ENCODE measurements at regions not wholly inside any gene's neighbourhood (a gene's known extent, or its start where the extent isn't known, plus 50 kb on each side); places are given as distances from the start of the nearest gene placed in this dataset.

DNA sequence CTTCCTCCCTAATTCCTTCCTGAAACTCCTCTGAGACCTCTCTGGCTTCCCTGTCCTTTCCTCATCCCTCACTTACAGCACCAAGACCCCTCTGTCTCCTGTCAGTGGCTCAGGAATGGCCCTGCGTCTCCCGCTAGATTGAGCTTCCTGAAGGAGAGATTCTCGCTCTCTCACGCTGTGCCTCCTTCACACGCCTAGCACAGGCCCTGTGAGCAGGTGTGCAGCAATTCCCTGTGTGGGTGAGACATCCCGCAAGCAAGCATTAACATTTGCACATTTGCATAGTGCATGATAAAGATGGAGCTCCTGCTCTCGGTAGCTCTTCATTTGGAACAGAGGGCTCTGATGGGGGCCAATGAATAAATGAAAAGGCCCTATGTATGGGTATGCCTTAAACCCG, 159.8 kb downstream of the ADAMTS15 start:
- TF ChIP-seq, protein P1, sequence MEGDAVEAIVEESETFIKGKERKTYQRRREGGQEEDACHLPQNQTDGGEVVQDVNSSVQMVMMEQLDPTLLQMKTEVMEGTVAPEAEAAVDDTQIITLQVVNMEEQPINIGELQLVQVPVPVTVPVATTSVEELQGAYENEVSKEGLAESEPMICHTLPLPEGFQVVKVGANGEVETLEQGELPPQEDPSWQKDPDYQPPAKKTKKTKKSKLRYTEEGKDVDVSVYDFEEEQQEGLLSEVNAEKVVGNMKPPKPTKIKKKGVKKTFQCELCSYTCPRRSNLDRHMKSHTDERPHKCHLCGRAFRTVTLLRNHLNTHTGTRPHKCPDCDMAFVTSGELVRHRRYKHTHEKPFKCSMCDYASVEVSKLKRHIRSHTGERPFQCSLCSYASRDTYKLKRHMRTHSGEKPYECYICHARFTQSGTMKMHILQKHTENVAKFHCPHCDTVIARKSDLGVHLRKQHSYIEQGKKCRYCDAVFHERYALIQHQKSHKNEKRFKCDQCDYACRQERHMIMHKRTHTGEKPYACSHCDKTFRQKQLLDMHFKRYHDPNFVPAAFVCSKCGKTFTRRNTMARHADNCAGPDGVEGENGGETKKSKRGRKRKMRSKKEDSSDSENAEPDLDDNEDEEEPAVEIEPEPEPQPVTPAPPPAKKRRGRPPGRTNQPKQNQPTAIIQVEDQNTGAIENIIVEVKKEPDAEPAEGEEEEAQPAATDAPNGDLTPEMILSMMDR (IDR thresholded peaks at IDR 0.05), result no peak
- 95 to 96% methylated on average over 8 of the region's 8 CpGs for WGBS, 2 donors
- Histone ChIP-seq H3K9me3 (no peaks in the 10 kb centered on the region), H3K4me1 (peaks cover 4 to 63% (median 46%) of the 10 kb centered on the region in 9 donors), H3K36me3 (no peaks in the 10 kb centered on the region), H3K4me3 (no peak overlapping the region), H3K27me3 (no peaks in the 10 kb centered on the region), H3K27ac (peak overlapping the region in 6 of 10 donors; percentile 80 to 87 (median 83))
- no peak for DNase-seq
- intact Hi-C loops (cut with DNase I), result loop anchor here in 2 of 10 donors (5.0 to 10.0 kb wide), 4 partner anchors 44 to 153 kb away; no protein-coding TSS in a partner anchor
- no peak for ATAC-seq

- TF ChIP-seq, protein P1 (IDR thresholded peaks at IDR 0.05), result no peak
- Histone ChIP-seq H3K27me3 (no peaks in the 10 kb centered on the region), H3K4me3 (no peak overlapping the region), H3K36me3 (no peaks in the 10 kb centered on the region), H3K4me1 (peaks cover 4 to 65% (median 47%) of the 10 kb centered on the region in 9 donors), H3K9me3 (no peaks in the 10 kb centered on the region), H3K27ac (peak overlapping the region; percentile 61 to 87 (median 80))
- intact Hi-C loops (cut with DNase I), result loop anchor here in 2 of 10 donors (5.0 to 10.0 kb wide), 4 partner anchors 43 to 155 kb away; no protein-coding TSS in a partner anchor
- ATAC-seq, result peak; percentile 81 to 89 (median 86)
- DNase-seq, result peak; percentile 79 to 84
- WGBS, 2 donors, result 53 to 54% methylated on average over 15 of the region's 15 CpGs
These were observed 160.9 kb downstream of the ADAMTS15 start for GRCh38 chr11:130609121-130610035.

- no peak for DNase-seq
- Histone ChIP-seq H3K27me3 (no peaks in the 10 kb centered on the region), H3K27ac (peak overlapping the region in 4 of 10 donors; percentile 44 to 87 (median 82)), H3K36me3 (no peaks in the 10 kb centered on the region), H3K4me1 (peaks cover 1 to 59% (median 43%) of the 10 kb centered on the region in 9 donors), H3K4me3 (no peak overlapping the region), H3K9me3 (no peaks in the 10 kb centered on the region)
- peak in 2 of 8 donors; percentile 6 to 32 for ATAC-seq
- intact Hi-C loops (cut with DNase I), result no loop called here
- TF ChIP-seq, protein P1 (IDR thresholded peaks at IDR 0.05), result no peak
- WGBS, 2 donors, result 50 to 83% methylated on average over 5 of the region's 5 CpGs
These were observed 163.4 kb downstream of the ADAMTS15 start for GRCh38 chr11:130611791-130612251.

- TF ChIP-seq, protein P1 (IDR thresholded peaks at IDR 0.05), result no peak
- Histone ChIP-seq H3K4me3 (no peak overlapping the region), H3K9me3 (no peaks in the 10 kb centered on the region), H3K27ac (peak overlapping the region in 4 of 10 donors; percentile 34 to 87 (median 62)), H3K27me3 (no peaks in the 10 kb centered on the region), H3K36me3 (no peaks in the 10 kb centered on the region), H3K4me1 (peaks cover 0 to 53% (median 39%) of the 10 kb centered on the region in 9 donors)
- DNase-seq (no peak), ATAC-seq (peak in 3 of 8 donors; percentile 14 to 23 (median 20))
- intact Hi-C loops (cut with DNase I), result no loop called here
- WGBS, 2 donors, result 86 to 91% methylated on average over 2 of the region's 2 CpGs
These were observed 163.9 kb downstream of the ADAMTS15 start for GRCh38 chr11:130612291-130612851.

Data from heart right ventricle (tissue), 16 donors.